Thoracic aorta (tissue), 2 donors: ENCODE measurements at regions not wholly inside any gene's neighbourhood (a gene's known extent, or its start where the extent isn't known, plus 50 kb on each side); places are given as distances from the start of the nearest gene placed in this dataset.
"Not testable (repeated sequence)": the region's sequence is repeated elsewhere in the genome, so short reads cannot be mapped to it uniquely, and the experiment has no call there.

Source experiments
- ATAC-seq: fragments of 150-250 bp; one replicate; pipeline ENCODE4 v1.8.0; 2017; ENCODE audit warnings: low read depth; ENCODE audit not compliant: insufficient number of reproducible peaks, low FRiP score
- DNase-seq: peaks from one replicate; pipeline ENCODE4 v3.0.0-alpha.2; 2020; ENCODE audit warnings: low spot score
- H3K27ac ChIP-seq, 2 donors: fragments of 200-600 bp; sonication (generic); 1 replicate in 1 of 2; 2 replicates in 1 of 2; pipeline ENCODE4 v1.5.1; 2016; ENCODE audit warnings: mild to moderate bottlenecking in 2 of 2, moderate library complexity in 2 of 2
- H3K27me3 ChIP-seq: fragments of 200-600 bp; sonication (generic); replicated peaks from 2 replicates; pipeline ENCODE4 v1.6.0; 2016; ENCODE audit warnings: mild to moderate bottlenecking; ENCODE audit not compliant: insufficient read depth
- H3K36me3 ChIP-seq: fragments of 200-600 bp; sonication (generic); one replicate; pipeline ENCODE4 v1.5.1; 2016
- H3K4me1 ChIP-seq, 2 donors: fragments of 200-600 bp; sonication (generic); 1 replicate in 1 of 2; 2 replicates in 1 of 2; pipeline versions ENCODE4 v1.5.1 to v1.6.0; 2016; ENCODE audit warnings: low read depth in 2 of 2, mild to moderate bottlenecking in 1 of 2; ENCODE audit not compliant: control insufficient read depth in 1 of 2
- H3K4me3 ChIP-seq: fragments of 200-600 bp; sonication (generic); 2 replicates; pipeline ENCODE4 v1.5.1; 2016; ENCODE audit warnings: mild to moderate bottlenecking
- H3K9me3 ChIP-seq: fragments of 200-600 bp; sonication (generic); 2 replicates; pipeline ENCODE4 v1.5.1; 2016
- TF ChIP-seq, protein P1 (sequence below): fragments of 200-600 bp; sonication (generic); IDR thresholded peaks from one replicate; pipeline ENCODE4 v1.5.1; 2019; ENCODE audit warnings: antibody characterized with exemption

DNA sequence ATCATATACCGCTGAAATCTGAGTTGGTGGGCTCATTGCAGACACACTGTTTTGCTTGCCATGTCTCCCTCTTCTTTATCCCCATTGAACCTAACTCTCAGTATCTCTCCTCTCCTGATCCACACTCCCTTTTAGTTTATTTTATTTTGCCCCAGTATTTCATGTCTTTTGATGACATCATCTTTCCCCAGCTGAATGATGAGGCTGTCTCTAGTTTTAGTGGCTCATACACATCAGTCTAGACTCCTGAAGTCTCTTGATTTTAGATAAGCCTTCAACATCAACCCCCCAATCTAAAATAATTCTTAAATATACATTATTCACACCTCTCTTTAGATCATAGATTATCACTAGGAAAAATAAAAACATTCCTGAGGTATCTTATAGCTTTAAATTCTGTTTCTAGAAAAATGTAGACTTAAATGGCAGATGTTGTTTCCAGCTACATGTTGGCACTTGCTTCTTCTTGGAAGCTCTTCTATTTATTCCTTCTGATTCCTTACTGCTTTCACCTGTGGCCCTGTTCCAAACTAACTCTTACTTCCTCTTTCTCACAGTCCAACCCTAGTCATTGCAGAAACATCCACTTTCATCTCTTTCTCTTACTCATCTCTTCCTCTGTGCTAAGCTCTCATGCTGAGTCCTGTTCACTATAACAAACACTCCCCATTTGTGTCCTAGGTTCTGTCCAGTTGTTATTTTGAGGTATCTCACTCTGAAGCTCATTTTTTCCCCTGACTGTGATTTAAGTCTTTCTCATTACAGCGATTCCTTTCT is 191.9 kb upstream of the SLC35B3 start:
- H3K4me3 ChIP-seq: no peak overlapping the region
- no peaks in the 10 kb centered on the region for H3K9me3 ChIP-seq
- TF ChIP-seq, protein P1, sequence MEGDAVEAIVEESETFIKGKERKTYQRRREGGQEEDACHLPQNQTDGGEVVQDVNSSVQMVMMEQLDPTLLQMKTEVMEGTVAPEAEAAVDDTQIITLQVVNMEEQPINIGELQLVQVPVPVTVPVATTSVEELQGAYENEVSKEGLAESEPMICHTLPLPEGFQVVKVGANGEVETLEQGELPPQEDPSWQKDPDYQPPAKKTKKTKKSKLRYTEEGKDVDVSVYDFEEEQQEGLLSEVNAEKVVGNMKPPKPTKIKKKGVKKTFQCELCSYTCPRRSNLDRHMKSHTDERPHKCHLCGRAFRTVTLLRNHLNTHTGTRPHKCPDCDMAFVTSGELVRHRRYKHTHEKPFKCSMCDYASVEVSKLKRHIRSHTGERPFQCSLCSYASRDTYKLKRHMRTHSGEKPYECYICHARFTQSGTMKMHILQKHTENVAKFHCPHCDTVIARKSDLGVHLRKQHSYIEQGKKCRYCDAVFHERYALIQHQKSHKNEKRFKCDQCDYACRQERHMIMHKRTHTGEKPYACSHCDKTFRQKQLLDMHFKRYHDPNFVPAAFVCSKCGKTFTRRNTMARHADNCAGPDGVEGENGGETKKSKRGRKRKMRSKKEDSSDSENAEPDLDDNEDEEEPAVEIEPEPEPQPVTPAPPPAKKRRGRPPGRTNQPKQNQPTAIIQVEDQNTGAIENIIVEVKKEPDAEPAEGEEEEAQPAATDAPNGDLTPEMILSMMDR: no peak
- DNase-seq (no peak), ATAC-seq (no peak)
- H3K27ac ChIP-seq: no peak overlapping the region
- H3K4me1 ChIP-seq: peaks cover 0 to 3% of the 10 kb centered on the region in 2 donors
- no peaks in the 10 kb centered on the region for H3K36me3 ChIP-seq
- H3K27me3 ChIP-seq: no peaks in the 10 kb centered on the region

DNA sequence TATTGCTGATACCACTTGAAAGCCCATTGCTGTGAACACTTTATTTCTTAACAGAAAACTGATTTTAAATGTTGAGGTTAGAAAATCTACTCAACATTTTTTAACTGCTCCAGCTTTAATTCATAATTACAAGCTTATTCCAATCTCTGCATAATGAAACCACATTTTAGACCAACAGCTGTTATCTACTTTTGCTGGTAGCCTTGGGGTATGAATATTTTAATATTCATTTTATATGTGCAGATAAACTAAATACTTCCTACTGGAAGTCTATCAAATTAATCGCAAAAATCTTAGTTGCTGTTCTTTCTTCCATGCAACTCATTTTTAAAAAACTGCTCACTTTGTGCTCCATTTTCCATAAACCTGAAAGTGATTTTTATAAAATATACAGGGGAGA is 189.3 kb upstream of the SLC35B3 start:
- ATAC-seq: no peak
- H3K27ac ChIP-seq: no peak overlapping the region
- H3K9me3 ChIP-seq: no peaks in the 10 kb centered on the region
- H3K4me1 ChIP-seq: peaks cover 0 to 3% of the 10 kb centered on the region in 2 donors
- no peak for DNase-seq
- TF ChIP-seq, protein P1: no peak
- H3K27me3 ChIP-seq: no peaks in the 10 kb centered on the region
- H3K4me3 ChIP-seq: no peak overlapping the region
- H3K36me3 ChIP-seq: no peaks in the 10 kb centered on the region

DNA sequence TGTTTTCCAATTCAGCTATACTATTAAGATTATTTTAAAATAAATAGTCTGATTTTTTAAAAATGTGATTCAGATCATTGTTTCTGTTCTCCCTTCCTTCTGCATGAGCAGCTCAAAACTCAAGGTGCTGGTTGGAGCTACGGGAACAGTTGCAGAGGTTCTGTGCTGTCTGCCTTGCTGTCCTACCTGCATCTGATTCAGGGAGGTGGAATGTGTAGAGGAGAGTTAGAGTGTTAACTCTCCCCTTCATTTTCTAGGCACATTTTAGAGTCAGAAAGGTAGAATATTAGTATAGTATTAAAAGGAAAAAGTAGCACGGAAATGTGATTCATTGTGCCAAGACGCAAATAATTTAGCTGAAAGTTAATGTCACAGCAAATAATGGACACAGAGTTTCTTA is 188.1 kb upstream of the SLC35B3 start:
- ATAC-seq (no peak), DNase-seq (no peak)
- TF ChIP-seq, protein P1: no peak
- no peak overlapping the region for H3K4me3 ChIP-seq
- H3K36me3 ChIP-seq: no peaks in the 10 kb centered on the region
- peaks cover 0 to 3% of the 10 kb centered on the region in 2 donors for H3K4me1 ChIP-seq
- no peaks in the 10 kb centered on the region for H3K9me3 ChIP-seq
- no peak overlapping the region for H3K27ac ChIP-seq
- H3K27me3 ChIP-seq: no peaks in the 10 kb centered on the region

DNA sequence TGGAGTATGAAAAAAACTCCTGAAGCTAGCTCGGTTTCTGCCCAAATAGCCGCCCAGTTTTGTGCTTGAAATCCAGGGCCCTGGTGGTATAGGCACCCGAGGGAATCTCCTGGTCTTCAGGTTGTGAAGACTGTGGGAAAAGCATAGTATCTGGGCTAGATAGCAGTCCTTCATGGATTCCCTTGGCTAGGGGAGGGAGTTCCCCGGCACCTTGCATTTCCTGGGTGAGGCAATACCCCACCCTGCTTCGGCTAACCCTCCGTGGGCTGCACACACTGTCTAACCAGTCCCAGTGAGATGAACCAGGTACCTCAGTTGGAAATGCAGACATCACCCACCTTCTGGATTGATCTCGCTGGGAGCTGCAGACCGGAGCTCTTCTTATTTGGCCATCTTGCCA is 184.5 kb upstream of the SLC35B3 start:
- DNase-seq (no peak), ATAC-seq (no peak)
- Histone ChIP-seq H3K36me3 (no peaks in the 10 kb centered on the region), H3K4me1 (no peaks in the 10 kb centered on the region), H3K4me3 (no peak overlapping the region), H3K9me3 (no peaks in the 10 kb centered on the region), H3K27ac (no peak overlapping the region), H3K27me3 (no peaks in the 10 kb centered on the region)
- TF ChIP-seq, protein P1: no peak

DNA sequence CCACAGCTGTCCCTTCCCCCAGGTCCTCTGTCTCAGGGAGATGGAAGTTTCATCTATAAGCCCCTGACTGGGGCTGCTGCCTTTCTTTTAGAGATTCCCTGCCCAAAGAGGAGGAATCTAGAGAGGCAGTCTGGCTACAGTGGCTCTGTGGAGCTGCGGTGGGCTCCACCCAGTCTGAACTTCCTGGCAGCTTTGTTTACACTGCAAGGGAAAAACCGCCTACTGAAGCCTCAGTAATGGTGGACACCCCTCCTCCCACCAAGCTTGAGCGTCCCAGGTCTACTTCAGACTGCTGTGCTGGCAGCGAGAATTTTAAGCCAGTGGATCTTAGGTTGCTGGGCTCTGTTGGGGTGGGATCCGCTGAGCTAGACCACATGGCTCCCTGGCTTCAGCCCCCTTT is 184.1 kb upstream of the SLC35B3 start:
- H3K36me3 ChIP-seq, H3K9me3 ChIP-seq, H3K4me1 ChIP-seq, H3K4me3 ChIP-seq, DNase-seq, H3K27ac ChIP-seq, H3K27me3 ChIP-seq, ATAC-seq: not testable (repeated sequence)

DNA sequence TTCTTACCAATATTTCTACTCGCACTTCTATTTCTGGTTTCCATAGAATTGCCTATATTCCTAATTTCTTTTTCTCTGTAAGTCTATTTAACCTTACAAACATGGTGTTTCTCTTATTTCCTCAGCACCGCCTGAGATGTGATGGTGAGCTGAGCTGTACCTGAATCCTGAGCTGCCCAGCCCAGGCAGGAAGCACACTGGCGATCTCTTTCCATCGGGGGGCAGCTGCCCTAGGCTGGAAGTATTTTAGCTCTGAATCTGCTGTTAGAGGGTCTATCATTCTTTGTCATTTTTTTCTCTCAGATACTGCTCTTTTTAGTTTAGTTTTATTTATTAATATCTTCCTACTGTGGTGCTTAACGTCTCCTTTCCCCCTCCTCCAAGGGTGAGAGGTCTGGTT is 173.4 kb upstream of the SLC35B3 start:
- H3K27ac ChIP-seq: no peak overlapping the region
- no peaks in the 10 kb centered on the region for H3K4me1 ChIP-seq
- no peaks in the 10 kb centered on the region for H3K36me3 ChIP-seq
- H3K27me3 ChIP-seq: no peaks in the 10 kb centered on the region
- no peak for DNase-seq
- no peak overlapping the region for H3K4me3 ChIP-seq
- no peak for ATAC-seq
- no peaks in the 10 kb centered on the region for H3K9me3 ChIP-seq
- TF ChIP-seq, protein P1: no peak
